NB4 (cell line): ENCODE measurements at regions not wholly inside any gene's neighbourhood (a gene's known extent, or its start where the extent isn't known, plus 50 kb on each side); places are given as distances from the start of the nearest gene placed in this dataset.
"Not testable (repeated sequence)": the region's sequence is repeated elsewhere in the genome, so short reads cannot be mapped to it uniquely, and the experiment has no call there.

Experiments
- DNase-seq: peaks from one replicate; pipeline ENCODE4 v3.0.0; 2010; ENCODE audit warnings: low read depth
- H3K4me3 ChIP-seq: one replicate; pipeline ENCODE4 v1.5.1; 2011; ENCODE audit warnings: mild to moderate bottlenecking, low read depth, low read length, moderate library complexity
- CTCF ChIP-seq: IDR thresholded peaks from one replicate; pipeline ENCODE4 v1.5.1; 2012; ENCODE audit warnings: low read depth, low read length
- MAX ChIP-seq: IDR thresholded peaks from 2 replicates; pipeline ENCODE4 v1.6.1; 2011; ENCODE audit warnings: low read depth, low read length
- MYC ChIP-seq: IDR thresholded peaks from 2 replicates; pipeline ENCODE4 v1.6.1; 2011; ENCODE audit warnings: low read depth, low read length
- POLR2A ChIP-seq: IDR thresholded peaks from 2 replicates; pipeline ENCODE4 v1.6.1; 2011; ENCODE audit warnings: mild to moderate bottlenecking; ENCODE audit not compliant: insufficient read length; ENCODE audit errors: extremely low read depth

GRCh38 chr10:117801691-117802090, 245.1 kb downstream of the RAB11FIP2 start:
- H3K4me3 ChIP-seq: no peak overlapping the region
- no peak for DNase-seq
- TF ChIP-seq CTCF (no peak), MAX (no peak), POLR2A (no peak), MYC (no peak)

- TF ChIP-seq MAX (no peak), CTCF (no peak), MYC (no peak), POLR2A (no peak)
- no peak for DNase-seq
- H3K4me3 ChIP-seq: no peak overlapping the region
Measured at GRCh38 chr10:117804470-117805011, 242.2 kb downstream of the RAB11FIP2 start.

- no peak overlapping the region for H3K4me3 ChIP-seq
- TF ChIP-seq CTCF (no peak), POLR2A (no peak), MYC (no peak), MAX (no peak)
- DNase-seq: no peak
Measured at GRCh38 chr10:117805139-117805538, 241.6 kb downstream of the RAB11FIP2 start.

- TF ChIP-seq CTCF (no peak), POLR2A (no peak), MAX (no peak), MYC (no peak)
- no peak overlapping the region for H3K4me3 ChIP-seq
- DNase-seq: no peak
Measured at GRCh38 chr10:117807441-117807840, 239.3 kb downstream of the RAB11FIP2 start.

GRCh38 chr10:117815816-117816215, 230.9 kb downstream of the RAB11FIP2 start:
- DNase-seq, H3K4me3 ChIP-seq: not testable (repeated sequence)

GRCh38 chr10:117817116-117817515, 229.6 kb downstream of the RAB11FIP2 start:
- TF ChIP-seq CTCF (no peak), POLR2A (no peak), MYC (no peak), MAX (no peak)
- H3K4me3 ChIP-seq: no peak overlapping the region
- no peak for DNase-seq
